ENCODE measurements at regions not wholly inside any gene's neighbourhood (a gene's known extent, or its start where the extent isn't known, plus 50 kb on each side); places are given as distances from the start of the nearest gene placed in this dataset.

DNA sequence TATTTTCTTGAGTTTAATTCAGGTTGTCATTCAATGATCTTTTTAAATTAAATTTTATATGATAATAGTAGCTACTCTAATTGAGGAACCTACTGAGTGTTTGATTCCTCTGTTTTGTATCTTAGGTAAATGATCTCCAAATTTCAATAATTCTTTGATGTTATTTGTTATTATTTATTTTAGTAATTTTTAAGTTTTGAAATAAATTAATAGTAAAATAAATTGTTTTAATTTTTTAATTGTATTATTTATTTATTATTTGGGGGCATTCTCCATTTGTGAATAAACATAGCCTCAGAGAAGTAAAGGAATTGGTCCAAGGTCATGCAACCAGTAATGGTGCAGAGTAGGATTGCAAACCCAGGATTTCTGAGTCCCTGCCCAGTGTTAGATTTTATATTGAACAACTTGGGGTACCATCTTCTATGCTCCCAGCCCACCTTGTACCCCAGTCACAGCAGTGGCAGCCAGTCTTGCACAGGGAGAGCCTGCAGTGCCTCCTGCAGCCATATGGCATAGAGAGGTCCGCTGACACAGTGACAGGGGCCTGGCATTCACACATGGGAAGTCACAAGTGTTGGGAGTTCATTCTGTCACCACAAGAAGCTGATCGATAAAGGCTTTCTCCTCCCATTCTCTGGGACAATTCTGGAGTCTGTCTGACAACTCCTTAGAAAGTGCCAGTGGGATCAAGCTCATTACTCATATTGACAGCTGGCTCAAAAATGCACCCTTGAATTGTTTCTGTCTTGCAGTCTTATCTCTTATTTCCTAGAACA lies 110.0 kb upstream of the ETAA1 start:
- intact Hi-C loops (cut with DNase I) = no loop called here
- no peak for DNase-seq (ENCODE audit: low spot score)

DNA sequence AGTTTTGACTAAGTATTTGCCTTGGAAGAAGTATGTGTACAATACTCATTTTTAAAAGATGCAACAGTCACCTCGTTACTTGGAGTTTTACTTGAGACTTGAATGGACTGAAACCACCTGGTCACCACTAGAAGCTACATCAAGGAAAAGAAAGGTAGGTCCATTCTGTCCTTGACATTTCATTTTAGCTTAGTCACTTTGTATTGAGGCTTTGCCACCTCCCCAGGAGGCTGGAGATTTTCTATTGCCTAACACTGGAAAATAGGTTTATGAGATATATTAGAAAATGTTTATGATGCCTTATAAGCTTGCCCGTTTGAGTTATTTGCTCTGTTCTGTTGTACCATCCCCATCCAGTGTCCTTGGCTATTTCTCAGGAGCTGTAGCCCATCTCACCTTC lies 107.9 kb upstream of the ETAA1 start:
- no peak for DNase-seq (ENCODE audit: low spot score)
- intact Hi-C loops (cut with DNase I) = no loop called here

DNA sequence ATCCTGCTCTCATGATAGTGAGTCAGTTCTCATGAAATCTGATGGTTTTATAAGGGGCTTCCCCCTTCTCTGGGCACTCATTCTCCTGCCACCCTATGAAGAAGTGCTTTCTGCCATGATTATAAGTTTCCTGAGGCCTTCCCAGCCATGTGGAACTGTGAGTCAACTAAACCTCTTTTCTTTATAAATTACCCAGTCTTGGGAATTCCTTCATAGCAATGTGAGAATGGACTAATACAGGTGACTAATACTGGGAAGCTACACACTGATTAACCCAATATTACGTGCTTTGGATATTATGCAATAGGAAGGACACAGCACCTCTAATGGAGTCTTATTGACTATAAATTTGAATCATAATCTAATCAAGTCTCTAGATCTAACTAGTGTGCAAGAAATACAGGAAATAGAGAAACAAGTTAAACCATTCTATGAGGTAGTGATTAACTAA lies 107.2 kb upstream of the ETAA1 start:
- DNase-seq (ENCODE audit: low spot score) = no peak
- intact Hi-C loops (cut with DNase I) = no loop called here

DNA sequence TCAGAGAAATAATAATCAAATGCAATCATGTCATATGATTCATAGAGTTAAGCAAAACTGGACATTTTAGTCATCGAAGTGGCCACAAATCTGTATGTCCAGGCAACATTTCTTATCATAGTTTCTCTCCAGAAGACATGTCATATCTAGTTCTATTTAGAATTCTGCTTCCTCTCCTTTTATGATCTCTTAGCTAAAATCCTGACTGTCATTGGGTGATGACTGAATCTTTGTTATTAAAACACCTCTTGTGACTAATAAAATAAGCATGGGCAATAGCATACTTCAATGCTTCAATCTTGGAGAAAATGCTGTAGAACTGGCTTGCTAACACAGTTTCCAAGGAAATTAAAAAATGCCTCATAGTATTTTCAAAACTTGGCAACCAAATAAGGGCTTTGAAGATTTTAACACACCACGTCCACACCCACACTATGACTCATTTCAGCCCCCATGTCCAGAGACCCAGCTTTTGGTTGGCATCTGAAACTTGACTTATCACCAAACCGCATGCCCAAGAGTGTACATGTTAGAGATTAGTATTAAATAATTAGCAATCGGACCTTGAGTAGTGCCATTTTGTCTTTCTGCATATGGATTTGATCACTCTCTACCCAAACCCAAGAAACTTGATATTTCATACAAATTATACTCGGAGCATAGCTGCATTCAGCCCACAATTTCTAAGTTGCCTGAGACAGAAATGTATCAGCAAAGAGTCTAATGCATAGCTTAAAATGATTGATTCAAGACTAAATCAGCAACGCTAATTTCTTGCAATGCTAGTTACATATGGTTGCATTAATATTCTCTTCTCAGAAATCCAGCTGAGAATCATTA lies 106.5 kb upstream of the ETAA1 start:
- intact Hi-C loops (cut with DNase I) = no loop called here
- no peak for DNase-seq (ENCODE audit: low spot score)

DNA sequence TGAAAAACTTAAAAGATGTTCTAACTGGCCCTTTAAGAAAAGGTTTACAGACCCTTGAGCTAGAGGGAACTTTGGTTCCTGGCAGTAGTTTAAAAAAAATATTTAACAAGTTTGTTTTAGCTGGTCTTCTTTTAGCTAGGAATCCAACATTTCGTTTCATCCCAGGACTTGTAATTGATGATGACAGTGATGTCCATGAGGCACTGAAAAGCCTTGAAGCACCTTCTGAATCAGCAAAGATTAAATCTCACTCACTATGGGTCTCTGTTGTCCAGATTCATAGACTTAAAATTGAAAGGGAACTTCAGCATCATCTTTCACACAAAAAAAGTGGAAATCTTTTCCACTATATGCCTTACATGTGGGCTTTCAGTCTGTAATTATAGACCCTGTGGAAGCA lies 102.9 kb upstream of the ETAA1 start:
- intact Hi-C loops (cut with DNase I) = no loop called here
- DNase-seq (ENCODE audit: low spot score) = no peak

DNA sequence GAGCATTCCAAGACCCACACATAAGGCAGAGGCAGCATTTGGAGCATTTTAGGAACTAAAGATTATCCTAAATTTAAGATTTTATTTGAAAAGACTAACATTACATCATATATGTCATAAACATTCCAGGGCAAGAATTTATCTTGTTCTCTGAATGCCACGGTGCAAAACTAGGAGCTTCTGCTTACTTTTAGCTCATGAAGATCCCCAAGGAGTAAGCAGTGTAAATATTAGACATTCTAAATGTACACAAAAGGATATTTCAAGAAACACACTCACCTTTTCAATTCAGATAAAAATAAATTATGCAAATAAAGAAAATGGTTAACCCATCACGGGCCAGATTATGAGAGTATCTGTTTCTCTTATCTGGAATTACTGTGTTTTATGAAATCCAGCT lies 101.7 kb upstream of the ETAA1 start:
- intact Hi-C loops (cut with DNase I) = no loop called here
- no peak for DNase-seq (ENCODE audit: low spot score)

DNA sequence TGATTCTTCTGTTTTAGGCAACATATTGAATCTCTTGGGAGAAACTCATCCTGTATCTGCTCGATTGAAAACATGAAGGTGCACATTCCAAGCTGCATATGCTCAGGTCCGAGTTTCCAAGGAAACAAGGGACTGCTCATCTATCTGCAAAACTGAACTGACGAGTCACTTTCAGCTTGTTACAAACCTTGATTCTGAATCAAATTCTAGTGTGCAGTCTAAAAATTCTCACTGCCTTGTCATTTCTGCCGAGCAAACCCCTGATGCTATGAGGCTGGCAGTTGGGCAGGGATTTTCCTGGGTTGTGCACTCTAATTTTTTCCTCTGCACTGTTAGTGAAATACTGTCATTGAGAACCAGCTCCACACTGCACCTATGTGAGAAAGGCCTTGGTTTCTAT lies 101.3 kb upstream of the ETAA1 start:
- intact Hi-C loops (cut with DNase I) = no loop called here
- no peak for DNase-seq (ENCODE audit: low spot score)

DNA sequence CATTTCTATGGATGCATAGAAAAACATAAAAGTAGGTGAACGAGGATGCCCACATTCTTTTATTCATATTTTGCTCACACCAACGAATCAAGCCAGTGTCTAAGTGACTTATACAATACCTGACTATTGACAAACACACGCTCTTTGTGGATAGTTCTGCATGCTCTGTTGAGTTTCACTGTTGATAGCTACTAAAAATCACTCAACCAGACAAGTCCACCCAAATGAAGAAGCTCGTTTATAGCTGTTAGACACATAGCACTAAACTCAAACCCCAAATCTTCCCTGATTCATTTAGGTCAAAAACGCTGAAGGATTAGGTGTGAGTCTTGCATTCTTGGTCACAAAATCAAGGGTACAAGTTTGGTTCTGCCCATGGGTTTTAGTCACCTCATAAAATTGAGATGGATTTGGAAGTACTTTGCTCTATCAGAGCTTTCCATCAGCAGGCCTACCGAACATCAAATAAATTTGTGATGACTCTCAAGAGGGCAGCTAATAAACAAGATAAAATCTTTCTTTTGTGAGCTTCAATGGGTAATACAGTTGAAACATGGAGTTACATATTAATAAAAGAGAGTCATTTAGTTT lies 92.7 kb upstream of the ETAA1 start:
- DNase-seq (ENCODE audit: low spot score) = no peak
- intact Hi-C loops (cut with DNase I) = no loop called here

DNA sequence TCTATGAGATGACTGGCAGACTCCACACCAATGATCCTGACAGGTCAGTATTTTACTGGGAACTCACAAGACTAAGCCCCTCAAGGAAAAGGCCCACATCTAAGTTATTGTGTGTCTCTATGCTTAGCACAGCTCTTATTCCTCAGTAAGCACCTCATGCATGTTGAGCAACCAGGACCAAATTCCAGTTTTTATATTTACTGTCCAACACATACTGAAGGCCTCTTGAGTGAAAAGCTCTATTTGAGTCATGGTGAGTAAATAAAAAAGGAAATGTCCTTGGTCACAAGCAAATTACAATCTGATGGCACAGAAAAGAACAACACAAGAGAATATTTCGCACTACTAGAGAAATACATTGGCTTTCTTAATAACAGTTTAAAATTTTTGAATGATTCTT lies 87.9 kb upstream of the ETAA1 start:
- intact Hi-C loops (cut with DNase I) = no loop called here
- no peak for DNase-seq (ENCODE audit: low spot score)

DNA sequence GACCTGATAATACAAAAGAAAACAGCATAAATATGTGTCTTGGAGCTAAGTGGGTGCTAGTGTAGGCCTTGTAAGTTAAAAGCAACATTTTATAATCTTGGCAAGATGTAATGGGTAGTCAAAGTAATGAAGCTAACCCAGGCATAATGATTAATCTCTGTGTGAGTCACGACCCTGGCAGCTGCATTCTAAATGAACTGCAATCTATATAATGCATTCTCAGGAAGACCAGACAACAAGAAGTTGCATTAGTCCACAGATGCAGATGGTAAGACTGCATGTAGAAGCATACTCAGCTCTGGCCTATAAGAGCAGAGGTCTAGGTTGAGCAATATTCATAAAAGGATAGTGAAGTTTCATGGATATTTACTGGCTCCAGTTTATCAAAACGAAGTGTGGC lies 85.6 kb upstream of the ETAA1 start:
- intact Hi-C loops (cut with DNase I) = no loop called here
- DNase-seq (ENCODE audit: low spot score) = no peak

DNA sequence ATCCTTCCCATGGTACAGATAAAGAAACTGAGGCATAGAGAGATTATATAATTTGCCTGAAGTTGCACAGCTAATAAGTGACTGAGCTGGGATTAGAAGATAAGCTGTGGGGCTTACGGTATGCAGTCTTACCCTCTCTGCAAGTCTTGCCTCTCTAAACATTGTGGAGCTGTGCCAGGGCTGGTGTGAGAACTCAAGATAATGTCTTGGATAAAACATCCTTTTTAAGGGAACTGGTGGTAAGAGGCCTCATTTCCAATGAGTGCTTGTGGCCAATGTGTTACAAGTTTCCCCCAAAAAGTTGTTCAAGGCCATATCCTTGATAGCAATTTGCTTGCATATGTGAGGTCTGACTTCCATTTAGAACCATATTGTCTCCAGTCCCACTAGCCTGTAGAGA lies 84.3 kb upstream of the ETAA1 start:
- DNase-seq (ENCODE audit: low spot score) = no peak
- intact Hi-C loops (cut with DNase I) = no loop called here

DNA sequence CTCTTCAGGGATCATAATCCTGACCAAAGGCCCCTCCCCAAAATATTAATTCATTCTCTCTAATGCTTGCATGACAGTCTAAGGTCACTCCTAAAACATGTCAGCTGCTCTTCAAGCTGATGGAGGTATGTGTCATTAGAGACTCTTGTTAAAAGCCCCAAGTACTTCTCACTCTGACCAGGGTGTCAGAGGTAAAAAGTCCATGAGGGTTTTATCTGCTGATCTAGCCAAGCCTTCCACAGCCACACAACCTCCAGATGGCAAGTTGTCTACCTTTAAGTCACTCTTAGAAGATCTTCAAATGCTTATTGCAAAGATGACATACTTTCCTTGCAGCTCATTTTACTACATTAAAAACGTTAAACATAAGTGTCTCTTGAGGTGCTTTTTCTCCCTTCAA lies 83.6 kb upstream of the ETAA1 start:
- no peak for DNase-seq (ENCODE audit: low spot score)
- intact Hi-C loops (cut with DNase I) = no loop called here

DNA sequence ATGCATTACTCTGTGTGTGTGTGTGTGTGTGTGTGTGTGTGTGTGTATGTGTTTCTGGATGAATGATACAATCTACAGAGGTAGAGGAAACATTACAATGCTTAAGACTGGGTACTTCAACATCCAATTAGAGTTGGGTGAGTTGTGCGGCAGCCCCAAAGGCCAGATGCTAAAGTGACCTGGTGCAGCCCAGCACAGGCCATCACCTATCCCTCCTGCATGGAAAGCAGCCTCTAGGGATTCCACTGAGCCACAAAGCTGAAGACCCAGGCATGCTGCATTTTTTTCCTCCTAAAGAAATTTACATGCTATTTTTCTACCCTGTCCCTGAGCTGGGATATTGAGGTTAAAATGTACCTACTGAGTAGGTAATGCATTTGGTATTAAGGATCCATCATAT lies 79.1 kb upstream of the ETAA1 start:
- intact Hi-C loops (cut with DNase I) = no loop called here
- no peak for DNase-seq (ENCODE audit: low spot score)

DNA sequence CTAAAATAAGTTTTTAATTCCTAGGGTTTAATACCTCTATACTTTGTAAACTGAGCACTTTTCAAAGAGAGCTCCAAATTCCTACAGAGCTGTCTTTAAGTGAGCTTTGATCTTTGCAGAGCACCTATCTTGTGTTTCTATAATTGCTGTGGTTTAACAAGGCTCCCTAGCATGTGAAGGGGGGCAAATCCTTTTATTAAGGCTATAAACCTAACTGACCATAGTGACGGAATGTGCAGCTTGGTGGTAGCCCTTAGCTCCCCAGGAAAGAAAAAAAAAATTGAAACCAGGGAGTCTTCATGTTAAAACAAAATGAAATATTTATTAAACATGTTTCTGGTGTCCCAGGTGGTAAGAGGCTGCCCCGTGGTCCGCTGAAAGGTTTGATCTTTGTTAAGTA lies 78.6 kb upstream of the ETAA1 start:
- no peak for DNase-seq (ENCODE audit: low spot score)
- intact Hi-C loops (cut with DNase I) = no loop called here

DNA sequence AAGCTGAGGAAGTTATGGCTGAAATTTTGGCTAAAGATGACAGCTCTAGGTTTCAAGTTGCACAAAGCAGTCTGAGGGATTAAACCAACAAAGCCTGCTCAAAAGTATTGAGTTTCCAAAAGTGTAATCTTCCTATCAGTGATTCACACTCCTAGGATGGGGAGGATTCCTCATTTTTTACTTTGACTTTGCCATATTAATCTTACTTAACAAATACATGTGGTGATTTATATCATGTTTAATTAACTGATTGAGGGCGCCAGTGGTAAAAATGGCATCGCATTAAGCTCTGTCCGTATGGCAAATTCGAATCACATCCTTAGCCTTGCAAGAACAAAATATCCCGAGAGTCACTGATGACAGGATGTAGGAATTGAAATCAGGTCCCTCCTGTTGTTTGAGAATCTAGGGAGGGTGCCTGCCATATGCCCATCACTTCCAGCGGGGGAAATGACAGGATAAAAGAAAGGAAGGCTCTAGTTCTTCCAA lies 78.1 kb upstream of the ETAA1 start:
- no peak for DNase-seq (ENCODE audit: low spot score)
- intact Hi-C loops (cut with DNase I) = no loop called here

DNA sequence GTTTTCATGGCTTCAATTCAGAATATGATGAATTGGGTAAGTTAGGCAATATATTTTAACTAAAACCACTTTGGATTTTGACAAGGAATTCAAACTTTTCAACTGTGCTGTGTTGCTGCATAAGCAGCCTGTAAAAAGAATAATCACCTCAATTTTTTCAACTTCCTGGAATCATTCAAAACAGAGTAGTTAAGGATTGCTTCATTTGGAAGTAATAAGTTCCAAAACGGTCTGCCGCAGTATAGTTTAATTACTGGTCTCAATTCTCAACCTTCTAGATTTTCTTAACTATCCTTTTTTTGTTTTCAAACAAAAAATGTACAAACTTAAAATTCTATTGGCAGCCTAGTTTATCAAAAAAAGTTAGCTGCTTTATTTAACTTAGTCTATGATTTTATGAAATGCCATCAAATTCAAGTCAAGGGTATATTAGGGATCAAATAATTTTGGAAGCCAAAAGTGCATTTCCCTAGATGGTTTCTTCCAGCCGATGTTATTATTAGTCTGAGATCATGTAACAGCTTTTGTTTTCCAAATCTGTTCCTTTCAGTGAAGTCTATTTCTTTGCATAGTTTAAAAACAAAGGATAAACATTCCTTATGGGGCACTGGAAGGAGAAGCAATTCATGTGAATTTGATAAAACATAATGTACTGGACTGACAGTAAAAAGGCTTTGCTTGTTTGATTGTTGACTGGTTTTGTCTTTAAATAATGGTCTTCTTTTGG lies 76.1 kb upstream of the ETAA1 start:
- intact Hi-C loops (cut with DNase I) = loop anchor here (5.0 to 10.0 kb wide), 2 partner anchors 744 to 896 kb away; no protein-coding TSS in a partner anchor
- no peak for DNase-seq (ENCODE audit: low spot score)

DNA sequence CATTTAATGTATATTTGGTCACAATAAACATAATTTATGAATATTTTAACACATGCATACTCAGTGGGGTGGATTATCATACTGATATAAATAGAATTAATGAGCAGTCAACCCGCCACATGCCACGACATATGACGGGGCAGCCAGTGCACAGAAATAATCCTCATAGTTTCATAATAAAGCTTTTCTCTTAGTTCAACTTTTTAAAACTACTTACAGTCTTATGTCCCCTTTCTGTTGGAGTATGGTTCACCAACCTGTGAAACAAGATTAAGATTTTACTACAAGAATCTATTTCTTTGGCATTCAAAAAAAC lies 75.6 kb upstream of the ETAA1 start:
- intact Hi-C loops (cut with DNase I) = loop anchor here (5.0 to 10.0 kb wide), 2 partner anchors 744 to 897 kb away; no protein-coding TSS in a partner anchor
- no peak for DNase-seq (ENCODE audit: low spot score)

DNA sequence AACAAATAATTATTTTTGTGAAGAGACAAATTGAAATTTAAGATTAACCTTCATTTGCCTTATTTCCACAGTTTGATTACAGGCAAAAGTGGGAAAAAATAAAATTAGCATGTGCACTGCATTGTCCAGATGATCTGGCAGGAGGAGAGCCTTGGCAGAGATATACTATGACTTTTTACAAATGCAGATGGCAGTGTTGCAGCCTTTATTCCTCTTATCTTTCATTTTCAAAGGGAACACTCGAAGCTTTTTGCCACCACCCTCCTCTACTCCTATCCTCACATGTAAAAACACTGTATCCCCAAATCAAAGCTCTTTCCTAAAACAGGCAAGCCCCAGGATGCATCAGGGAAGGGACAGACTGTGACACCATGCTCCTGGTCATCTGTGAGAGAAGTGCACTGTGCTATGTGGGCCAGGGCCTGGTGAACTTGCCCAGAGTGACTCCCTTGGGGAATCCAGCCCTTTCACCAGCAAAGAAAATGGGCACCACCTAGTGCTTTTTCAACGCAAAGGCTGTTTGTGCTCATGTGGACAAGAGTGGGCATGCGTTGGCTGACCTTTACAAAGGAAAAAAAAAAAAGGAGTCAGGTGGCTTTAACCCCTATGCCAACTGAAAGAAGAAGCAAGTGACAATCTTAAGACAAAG lies 74.7 kb upstream of the ETAA1 start:
- intact Hi-C loops (cut with DNase I) = loop anchor here (5.0 to 10.0 kb wide), 2 partner anchors 745 to 898 kb away; no protein-coding TSS in a partner anchor
- DNase-seq (ENCODE audit: low spot score) = no peak

DNA sequence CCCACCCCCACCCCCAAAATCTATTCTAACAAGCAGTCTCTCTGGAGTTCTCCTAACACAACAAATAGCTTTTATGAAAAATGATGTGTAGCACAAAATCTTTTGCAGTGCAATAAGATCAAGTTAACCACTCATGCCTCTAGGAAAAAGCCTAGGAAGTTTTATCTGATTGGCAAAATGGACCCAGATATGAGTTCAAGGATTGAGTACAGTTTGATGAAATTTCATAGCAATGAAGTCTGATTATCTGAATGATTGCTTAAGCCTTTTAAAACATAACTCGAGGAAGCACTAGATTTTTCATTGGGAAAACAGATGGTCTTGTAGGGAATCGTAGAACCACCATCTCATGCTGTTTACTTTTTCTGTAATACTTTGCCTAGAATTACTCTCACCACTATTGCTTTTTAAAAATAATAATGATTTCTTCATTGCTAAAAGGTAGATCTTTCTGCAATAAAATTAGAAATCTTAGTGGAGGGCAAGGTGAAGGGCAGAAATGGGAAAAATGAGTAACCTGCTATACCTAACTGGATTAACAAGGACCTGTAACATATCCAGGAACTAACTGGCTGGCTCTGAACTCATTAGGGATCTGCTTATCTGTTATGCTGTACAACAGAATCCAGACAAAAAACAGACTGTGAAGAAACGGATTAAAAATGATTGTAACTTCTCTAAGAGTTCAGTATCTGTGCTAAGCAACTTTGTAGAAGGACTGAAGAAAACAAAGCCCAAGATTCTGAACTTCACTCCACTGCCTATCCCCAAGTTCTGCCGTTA lies 73.7 kb upstream of the ETAA1 start:
- intact Hi-C loops (cut with DNase I) = loop anchor here (5.0 to 10.0 kb wide), 2 partner anchors 746 to 899 kb away; no protein-coding TSS in a partner anchor
- no peak for DNase-seq (ENCODE audit: low spot score)

All from cardiac septum (tissue), 1 donor.